ENCODE measurements at regions not wholly inside any gene's neighbourhood (a gene's known extent, or its start where the extent isn't known, plus 50 kb on each side); places are given as distances from the start of the nearest gene placed in this dataset.
A peak's percentile ranks its signal among the peaks of the same experiment; 100 is the strongest.

DNA sequence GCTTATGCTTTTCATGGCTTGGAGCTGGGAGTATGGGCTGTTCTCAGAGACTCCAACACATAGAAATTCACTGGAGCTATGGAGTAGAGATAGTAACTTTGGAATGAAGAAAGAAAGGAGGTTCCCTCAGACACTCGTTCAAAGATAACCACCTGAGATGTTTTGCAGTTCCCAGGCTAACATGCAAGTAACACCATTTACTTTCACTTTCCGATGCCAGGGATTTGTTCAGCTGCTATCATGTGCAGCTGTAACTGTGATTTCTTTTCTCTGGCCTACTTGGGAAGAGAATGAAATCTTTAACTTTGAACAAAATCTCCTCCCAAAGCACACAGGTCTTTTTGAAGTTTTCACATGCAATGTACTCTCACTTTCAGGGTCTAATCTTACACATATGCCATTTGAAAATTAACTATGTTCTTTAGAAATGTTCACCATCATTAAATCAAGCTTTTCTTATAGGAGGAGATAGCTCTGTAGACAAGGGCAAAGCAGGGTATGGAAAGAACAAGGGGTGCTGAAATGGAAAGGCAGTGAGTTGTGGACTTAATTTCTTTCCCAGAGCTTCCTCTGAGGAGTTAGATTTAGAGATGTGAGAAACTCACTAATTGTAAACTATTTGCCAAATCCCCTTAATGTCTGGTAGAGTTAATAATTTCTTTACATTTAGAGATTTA lies 514.3 kb downstream of the PDHA2 start:
- no peak for DNase-seq (ENCODE audit: low spot score)
- ChIA-PET POLR2A (ENCODE audit: low non-redundant PET) (no interaction called here), CTCF (interaction anchor here (0.6 to 0.8 kb wide), 3 partner anchors 135 to 1264 kb away, joined by 3 to 5 read pairs (median 4); no protein-coding TSS in a partner anchor)
- H3K27ac ChIP-seq, result no peak overlapping the region
- TF ChIP-seq, protein P1, sequence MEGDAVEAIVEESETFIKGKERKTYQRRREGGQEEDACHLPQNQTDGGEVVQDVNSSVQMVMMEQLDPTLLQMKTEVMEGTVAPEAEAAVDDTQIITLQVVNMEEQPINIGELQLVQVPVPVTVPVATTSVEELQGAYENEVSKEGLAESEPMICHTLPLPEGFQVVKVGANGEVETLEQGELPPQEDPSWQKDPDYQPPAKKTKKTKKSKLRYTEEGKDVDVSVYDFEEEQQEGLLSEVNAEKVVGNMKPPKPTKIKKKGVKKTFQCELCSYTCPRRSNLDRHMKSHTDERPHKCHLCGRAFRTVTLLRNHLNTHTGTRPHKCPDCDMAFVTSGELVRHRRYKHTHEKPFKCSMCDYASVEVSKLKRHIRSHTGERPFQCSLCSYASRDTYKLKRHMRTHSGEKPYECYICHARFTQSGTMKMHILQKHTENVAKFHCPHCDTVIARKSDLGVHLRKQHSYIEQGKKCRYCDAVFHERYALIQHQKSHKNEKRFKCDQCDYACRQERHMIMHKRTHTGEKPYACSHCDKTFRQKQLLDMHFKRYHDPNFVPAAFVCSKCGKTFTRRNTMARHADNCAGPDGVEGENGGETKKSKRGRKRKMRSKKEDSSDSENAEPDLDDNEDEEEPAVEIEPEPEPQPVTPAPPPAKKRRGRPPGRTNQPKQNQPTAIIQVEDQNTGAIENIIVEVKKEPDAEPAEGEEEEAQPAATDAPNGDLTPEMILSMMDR (conservative IDR thresholded peaks at IDR 0.05; ENCODE audit: low read depth), result no peak

DNA sequence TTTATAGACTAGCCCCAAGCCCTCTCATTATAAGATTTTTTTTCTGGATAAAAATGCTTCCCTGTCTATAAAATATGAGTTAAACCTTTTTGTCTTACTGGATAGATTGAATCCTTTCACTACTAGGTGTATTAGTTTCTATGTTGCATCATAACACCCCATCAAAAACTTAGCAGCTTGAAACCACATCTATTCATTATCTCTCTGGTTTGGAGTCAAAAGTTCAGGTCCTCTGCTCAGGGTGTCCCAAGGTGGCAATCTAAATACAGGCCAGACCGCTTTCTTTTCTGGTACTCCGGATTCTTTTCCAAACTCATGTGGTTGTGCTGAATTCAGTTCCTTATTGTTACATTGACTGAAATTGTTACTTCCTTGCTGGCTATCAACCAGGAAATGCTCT lies 515.5 kb downstream of the PDHA2 start:
- ChIA-PET POLR2A (ENCODE audit: low non-redundant PET) (no interaction called here), CTCF (interaction anchor here (0.8 kb wide), 1 partner anchor 136 kb away, joined by 5 read pairs; no protein-coding TSS in a partner anchor)
- no peak for DNase-seq (ENCODE audit: low spot score)
- TF ChIP-seq, protein P1 (conservative IDR thresholded peaks at IDR 0.05; ENCODE audit: low read depth), result no peak
- H3K27ac ChIP-seq, result no peak overlapping the region

DNA sequence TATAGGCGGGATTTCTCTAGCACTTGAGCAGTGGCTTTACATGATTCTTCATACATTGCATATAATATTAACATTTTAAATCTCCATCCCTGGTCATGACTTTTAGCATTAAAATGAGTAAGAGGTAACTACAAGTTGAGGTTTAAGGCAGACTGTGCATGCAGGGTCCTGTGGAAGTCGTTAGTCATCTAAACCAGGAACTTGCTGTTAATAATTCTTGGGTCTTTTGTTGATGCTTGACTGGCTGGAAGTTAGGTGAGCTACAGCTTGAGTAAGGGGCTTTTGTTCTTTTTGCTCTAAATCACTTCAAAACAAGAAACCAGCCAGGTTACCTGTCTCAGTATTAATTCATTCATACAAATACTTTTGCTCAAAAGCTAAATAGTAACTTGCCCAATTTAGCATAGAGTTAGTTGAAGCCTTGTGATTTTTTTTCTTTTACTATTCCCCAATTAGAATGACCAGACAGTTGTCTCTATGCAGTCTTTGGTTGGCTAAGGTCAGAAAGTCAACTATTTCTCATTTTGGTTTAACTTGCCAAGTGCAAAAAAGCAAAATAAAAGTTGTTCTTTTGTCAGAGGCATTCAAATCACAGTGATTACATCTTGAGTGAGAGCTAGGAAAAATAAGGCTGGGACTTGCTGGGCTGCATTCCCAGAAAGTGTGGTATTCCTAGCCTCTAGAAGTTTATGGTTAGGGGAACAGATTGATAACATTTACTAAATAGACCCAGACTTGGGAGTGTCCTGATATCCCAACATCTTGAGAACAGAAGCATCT lies 516.9 kb downstream of the PDHA2 start:
- TF ChIP-seq, protein P1 (conservative IDR thresholded peaks at IDR 0.05; ENCODE audit: low read depth), result no peak
- CTCF ChIA-PET, result no interaction called here
- no peak overlapping the region for H3K27ac ChIP-seq
- no peak for DNase-seq (ENCODE audit: low spot score)
- POLR2A ChIA-PET (ENCODE audit: low non-redundant PET), result no interaction called here

DNA sequence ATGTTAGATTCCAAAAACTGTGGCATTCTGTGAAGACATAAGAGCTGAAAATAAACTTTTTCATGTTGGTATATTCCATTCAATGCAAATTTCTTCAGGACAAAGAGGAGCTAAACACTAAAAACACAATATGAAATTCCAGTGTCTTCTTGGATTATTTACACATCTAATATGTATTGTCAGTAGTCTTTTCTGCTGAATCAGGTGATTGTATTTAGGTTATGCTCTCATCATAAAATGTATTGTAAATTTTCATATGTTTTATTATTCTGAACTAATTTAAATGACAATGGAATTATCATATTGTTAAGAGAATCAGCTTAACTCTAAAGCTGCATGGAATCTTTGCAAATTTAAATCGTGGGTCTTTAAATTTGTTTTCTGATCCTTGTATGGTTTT lies 526.7 kb downstream of the PDHA2 start:
- POLR2A ChIA-PET (ENCODE audit: low non-redundant PET), result no interaction called here
- H3K27ac ChIP-seq, result no peak overlapping the region
- CTCF ChIA-PET, result no interaction called here
- no peak for DNase-seq (ENCODE audit: low spot score)
- TF ChIP-seq, protein P1 (conservative IDR thresholded peaks at IDR 0.05; ENCODE audit: low read depth), result no peak

- peak; percentile 1 for DNase-seq (ENCODE audit: low spot score)
- TF ChIP-seq, protein P1 (conservative IDR thresholded peaks at IDR 0.05; ENCODE audit: low read depth), result no peak
- ChIA-PET POLR2A (ENCODE audit: low non-redundant PET) (no interaction called here), CTCF (no interaction called here)
- no peak overlapping the region for H3K27ac ChIP-seq
Observed at GRCh38 chr4:96375367-96375766, 535.5 kb downstream of the PDHA2 start.

DNA sequence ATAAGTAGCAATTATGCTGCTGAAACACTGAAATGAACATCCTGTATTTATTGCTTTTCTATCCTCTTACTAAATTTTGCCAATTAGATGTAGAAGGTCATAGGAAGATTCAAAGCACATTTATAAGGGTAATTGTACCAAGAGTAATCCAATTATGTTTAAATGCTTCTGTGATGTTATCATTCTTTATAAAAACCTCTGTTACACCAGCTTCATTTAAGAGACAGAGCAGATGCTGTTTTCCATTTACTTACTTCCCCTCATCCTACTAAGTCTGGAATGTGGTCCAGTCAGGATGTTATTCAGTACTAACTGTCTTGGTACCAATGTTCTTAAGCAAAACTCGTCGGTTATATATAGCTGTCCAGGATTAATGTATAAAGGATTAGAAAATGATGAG lies 539.6 kb downstream of the PDHA2 start:
- ChIA-PET CTCF (no interaction called here), POLR2A (ENCODE audit: low non-redundant PET) (no interaction called here)
- DNase-seq (ENCODE audit: low spot score), result no peak
- no peak overlapping the region for H3K27ac ChIP-seq
- TF ChIP-seq, protein P1 (conservative IDR thresholded peaks at IDR 0.05; ENCODE audit: low read depth), result no peak
